ENCODE measurements at regions not wholly inside any gene's neighbourhood (a gene's known extent, or its start where the extent isn't known, plus 50 kb on each side); places are given as distances from the start of the nearest gene placed in this dataset.

- DNase-seq = no peak
These were observed 181.3 kb upstream of the AGAP1 start for GRCh38 chr2:235312571-235312970.

DNA sequence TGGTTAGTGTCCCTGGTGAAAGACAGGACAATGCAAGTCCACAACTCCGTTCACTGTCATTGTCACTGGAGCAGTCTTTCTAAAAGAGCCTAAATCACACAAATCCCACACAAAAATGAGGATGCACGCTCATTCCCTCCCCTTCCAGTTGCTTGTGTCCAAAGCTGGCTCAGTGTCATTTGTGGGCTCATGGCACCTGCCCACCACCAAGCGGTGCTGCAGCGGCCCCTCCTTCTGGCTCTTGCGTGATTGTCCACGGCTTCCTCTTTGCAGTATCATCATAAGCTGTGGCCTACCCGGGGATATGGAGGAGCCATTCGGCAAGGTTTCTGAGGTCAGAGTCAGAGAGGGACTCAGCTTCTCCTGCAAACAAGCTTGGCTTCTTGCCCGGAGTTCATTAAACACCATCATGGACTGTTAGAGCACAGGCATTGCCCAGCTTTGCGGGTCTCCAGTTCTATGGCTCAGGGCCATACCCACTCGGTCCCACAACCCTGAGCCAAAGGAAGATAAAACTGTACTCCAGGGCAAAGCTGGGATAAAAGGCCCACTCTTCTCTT lies 179.4 kb upstream of the AGAP1 start:
- DNase-seq = no peak

DNA sequence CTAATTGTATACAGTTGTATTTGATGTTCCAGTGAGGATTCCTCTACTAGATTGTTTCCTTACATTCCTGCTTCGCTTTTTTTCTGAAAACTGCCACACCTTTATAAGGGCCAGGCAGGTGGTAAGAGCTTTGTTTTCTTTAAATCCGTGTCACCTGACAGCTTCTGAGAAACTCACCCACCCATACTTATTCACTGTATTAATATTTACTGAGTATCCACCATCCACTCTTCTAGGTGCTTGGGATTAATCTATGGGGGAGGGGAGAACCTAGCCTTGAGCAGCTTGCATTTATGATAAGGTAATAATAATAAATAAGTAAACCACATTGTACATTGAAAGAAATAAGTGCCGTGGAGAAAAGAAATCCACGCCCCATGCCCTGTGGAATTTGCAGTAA lies 174.7 kb upstream of the AGAP1 start:
- no peak for DNase-seq

DNA sequence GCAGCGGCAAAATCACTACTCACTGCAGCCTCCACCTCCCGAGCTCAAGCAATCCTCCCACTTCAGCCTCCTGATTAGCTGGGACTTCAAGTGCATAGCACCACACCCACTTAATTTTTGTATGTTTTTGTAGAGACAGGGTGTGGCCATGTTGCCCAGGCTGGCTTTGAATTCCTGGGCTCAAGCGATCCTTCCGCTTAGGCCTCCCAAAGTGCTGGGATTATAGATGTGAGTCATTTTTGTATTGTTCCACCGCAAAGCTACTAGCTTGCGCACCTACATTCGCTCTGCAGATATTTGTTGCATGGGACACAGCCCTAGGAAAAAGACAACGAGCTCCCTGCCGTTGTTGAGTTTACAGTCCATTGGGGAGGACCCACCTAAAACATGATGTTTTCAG lies 173.5 kb upstream of the AGAP1 start:
- DNase-seq = no peak

- no peak for DNase-seq
These were observed 169.5 kb upstream of the AGAP1 start for GRCh38 chr2:235324324-235324723.

DNA sequence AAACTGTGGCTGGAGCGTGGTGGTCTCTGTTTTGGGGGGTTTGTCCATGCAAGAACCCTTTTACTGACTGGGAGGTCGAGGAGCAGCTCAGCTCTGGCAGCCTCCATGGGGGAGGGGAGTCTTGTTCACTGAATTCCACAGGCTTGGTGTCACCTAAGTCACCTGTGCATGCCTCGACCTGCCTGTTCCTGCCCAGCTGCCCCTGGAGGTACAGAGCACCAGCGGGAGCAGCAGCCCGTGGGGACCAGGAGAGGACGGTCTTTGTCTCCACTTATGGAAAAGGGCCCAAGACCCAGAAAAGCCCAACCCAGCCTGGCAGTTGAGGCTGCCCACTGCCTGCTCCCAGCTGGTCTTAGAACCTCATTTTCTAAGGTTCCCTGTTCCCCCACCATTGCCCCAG lies 168.7 kb upstream of the AGAP1 start:
- no peak for DNase-seq

DNA sequence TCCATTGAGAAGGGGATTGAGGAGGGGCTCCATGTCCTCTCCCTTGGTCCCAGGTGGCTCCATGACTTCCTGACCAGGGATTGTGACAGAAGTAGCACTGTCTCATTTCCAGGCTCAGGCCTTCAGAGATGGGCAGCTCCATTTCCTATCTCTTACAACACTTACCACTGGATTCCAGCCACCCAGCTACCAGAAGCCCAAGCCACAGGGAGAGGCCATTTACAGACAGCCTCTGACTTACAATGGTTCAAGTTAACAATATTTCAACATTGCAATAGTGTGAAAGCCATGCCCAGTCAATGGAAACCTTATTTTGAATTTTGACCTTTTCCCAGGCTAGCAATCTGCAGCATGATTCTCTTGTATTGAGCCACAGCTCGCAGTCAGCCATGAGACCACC lies 164.9 kb upstream of the AGAP1 start:
- DNase-seq = no peak

DNA sequence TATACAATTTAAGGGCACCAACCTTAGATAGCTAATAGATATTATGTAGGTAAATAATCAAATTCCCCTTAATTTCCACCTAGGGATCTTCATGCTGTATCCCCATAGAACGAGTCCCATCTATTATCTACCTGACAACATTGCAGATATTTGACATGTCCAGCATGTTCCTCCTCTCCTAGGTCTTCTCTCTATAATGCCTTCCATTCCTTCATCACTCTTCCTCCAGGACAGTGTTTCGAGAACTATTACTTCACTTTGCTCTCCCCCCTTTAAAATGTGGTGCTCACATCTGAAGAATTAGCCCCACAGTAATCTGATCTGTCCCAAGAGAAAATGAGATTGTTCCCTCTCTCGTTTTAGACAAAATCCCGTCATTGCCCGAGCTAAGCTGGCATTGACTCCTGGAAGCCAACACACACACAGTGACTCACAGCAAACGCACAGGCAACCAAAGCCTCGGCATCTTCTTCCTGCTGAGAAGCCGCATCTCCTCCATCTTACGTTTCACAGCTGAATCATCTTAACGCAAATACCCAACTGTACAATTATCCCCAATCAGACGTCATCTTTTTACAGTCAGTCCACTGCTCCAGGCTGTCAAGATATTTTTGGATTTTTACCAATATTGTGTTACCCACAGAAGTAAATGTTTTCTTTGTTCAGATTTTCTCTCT lies 162.9 kb upstream of the AGAP1 start:
- DNase-seq = peak; percentile 71

GRCh38 chr2:235332240-235332890 lies 161.5 kb upstream of the AGAP1 start:
- DNase-seq = no peak

- peak; percentile 15 for DNase-seq
These were observed 160.8 kb upstream of the AGAP1 start for GRCh38 chr2:235333076-235333475.

GRCh38 chr2:235334179-235334578 lies 159.7 kb upstream of the AGAP1 start:
- no peak for DNase-seq

- no peak for DNase-seq
These were observed 150.6 kb upstream of the AGAP1 start for GRCh38 chr2:235343156-235343774.

DNA sequence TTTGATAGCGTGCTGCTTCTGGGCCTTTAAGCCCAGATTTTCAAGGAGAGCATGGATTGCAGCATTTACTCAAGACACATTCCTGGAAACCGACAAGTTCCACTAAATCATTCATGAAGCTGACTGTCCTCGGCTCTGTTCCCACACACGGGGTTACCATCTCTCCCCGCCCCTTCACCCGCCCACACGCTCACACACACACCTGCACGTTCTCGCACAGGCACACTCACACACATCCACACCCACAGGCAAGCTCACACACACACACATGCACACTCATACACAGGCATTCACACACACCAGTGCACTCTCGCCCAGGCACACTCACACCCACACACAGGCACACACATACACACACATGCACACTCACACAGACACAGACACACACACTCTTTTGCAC lies 150.0 kb upstream of the AGAP1 start:
- DNase-seq = peak; percentile 73

- no peak for DNase-seq
These were observed 148.1 kb upstream of the AGAP1 start for GRCh38 chr2:235345745-235346144.

DNA sequence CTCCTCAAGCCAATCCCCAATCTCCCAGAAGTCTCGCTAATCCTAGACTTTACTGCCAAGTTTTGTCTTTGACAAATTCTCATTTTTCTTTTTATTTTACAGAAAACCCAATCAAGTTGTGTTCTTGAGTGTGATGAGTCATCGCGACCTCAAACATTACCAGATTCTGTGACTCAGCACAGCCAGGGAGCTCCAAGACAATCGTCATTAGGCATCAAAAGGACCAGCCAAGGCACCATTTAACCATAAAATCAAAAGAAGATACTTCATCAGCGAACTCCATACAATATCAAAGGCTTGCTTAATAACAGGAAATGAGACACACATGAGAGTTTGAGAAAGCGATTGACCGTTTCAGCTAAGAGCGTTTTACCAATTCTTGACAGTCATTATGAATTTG lies 146.2 kb upstream of the AGAP1 start:
- peak; percentile 93 for DNase-seq

- DNase-seq = no peak
These were observed 145.5 kb upstream of the AGAP1 start for GRCh38 chr2:235348329-235348728.

DNA sequence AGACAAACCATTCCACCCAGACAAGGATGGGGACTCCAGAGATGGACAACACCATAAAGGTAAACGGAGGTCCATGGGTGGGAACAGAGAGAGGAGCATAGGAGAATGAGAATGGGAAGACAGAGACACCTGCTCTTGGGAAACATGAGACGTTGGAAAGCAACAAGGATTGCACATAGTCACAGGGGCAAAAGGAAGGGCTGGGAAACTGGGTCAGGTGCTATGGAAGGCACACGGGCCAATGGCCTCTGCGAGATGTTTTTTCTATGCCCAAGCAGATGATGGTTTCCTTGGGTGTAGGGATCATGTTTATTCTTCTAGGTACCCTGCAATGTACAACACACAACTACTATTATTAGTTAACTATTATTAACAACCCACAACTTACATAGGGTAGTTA lies 143.6 kb upstream of the AGAP1 start:
- no peak for DNase-seq

DNA sequence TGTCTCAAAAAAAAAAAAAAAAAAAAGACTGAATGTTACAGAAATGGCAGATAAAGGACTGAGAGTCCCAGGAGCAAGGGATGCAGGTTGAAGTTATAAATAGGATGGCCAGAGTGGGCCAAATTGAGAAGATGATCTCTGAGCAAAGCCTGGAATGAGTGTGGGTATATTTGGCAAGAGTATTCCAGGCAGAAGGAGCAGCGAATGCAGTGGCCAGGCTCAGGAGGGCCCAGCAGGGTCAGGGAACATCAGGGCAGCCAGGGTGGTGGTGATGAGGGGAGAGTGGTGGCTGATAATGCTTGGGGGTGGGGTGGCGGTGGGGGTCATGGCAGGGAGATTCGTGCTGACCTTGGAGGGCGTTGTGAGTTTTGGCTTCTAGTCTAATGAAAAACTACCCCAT lies 141.3 kb upstream of the AGAP1 start:
- no peak for DNase-seq

DNA sequence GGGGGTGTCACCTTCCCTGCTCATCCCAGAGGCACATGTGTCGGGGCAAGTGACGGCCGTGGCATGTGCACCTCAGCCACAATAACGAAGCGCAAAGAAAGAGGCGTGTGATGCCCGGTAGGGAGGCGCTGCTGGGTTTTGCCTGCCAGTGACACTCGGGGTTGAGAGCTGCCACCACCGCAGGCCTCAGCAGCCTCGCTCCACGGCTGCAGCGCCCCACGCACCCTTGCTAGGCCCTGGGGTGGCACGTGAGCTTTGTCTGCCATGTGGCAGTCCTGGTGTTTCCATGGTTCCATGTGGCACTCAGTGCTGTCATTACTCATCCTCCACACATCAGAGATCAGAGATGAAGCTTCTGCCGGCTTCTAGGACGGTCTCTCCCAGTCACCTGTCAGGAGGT lies 136.0 kb upstream of the AGAP1 start:
- DNase-seq = no peak

GRCh38 chr2:235358981-235359471 lies 134.8 kb upstream of the AGAP1 start:
- no peak for DNase-seq

DNA sequence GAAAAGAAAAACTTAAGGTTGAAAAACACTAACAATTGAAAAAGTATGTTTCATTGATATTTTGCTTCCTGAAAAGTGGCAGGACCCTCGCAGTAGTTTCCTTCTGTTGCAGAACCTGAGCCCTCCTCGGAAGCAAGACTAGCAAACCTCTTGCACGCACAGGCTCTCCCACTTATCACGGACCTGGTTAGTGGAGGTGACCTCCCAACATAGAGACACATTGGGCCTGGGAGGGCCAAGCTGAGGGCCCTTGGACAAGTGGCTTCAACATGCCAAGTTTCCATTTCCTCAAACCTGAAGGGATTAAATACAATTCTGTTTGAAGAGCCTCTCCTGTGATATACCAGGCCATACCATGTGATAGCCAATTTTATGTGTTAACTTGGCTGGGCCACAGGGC lies 133.4 kb upstream of the AGAP1 start:
- DNase-seq = no peak

DNA sequence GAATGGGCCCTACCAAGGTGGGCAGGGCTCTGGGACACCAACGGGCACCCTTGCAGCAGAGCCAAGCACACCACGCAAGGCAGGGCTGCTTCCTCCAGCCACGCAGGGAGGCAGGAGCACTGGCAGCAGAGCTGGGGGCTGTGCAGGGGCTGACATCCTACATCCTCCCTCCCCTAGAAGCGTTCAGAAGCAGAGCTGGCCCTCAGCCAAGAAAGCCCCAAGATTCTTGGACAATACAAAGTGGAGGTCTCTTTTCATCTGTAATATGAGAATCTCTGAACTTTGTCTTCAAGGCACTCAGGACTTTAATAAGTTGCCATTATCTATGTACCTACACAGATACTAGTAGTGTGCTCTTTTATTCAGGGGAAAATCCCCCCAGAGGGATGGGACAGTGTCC lies 128.1 kb upstream of the AGAP1 start:
- DNase-seq = no peak

DNA sequence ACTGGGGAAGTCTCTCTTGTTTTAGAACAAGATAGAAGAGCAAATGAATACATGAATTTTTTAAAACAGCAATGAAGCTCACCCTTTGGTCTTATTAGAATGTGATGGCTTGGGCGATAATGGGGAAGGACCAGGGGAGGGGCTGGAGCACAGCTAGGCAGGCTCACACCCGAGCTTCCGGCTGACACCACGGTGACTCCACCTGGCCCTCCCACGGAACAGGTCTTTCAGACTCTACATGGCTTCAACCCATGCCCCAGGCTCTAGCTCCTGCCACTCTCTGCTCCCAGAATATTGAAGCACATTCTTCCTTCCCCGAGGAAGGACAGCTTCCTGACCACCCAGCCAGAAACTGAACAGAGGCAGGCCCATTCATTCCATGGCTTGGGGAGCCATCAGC lies 127.5 kb upstream of the AGAP1 start:
- DNase-seq = no peak

DNA sequence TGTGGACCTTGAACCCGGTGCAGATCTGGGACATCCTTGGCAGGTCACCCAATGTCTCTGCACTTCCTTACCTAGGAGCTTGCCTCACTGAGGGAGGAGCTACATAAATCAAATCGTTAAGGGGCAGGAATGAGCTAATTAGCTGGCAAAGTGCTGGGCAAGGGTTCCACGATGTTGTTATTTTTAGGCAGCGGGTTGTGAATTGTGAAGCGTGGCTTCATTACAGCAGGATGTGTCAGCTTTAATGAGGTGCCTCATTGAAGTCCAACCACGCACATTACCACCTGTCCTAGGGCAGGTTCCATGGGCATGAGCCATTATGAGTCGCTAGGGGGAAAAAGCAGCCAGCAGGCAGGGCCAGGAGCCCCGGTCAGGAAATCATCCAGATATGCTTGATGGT lies 127.0 kb upstream of the AGAP1 start:
- no peak for DNase-seq

Data from fibroblast of skin of abdomen (primary cell).